ENCODE measurements at regions not wholly inside any gene's neighbourhood (a gene's known extent, or its start where the extent isn't known, plus 50 kb on each side); places are given as distances from the start of the nearest gene placed in this dataset.
"Not testable (repeated sequence)": the region's sequence is repeated elsewhere in the genome, so short reads cannot be mapped to it uniquely, and the experiment has no call there.

- no peaks in the 10 kb centered on the region for H3K79me2 ChIP-seq (ENCODE audit: insufficient read depth, low read depth)
- no peaks in the 10 kb centered on the region for H4K20me1 ChIP-seq (ENCODE audit: insufficient read depth)
- no peak overlapping the region for H2AFZ ChIP-seq (ENCODE audit: low read depth)
- no peaks in the 10 kb centered on the region for H3K36me3 ChIP-seq (ENCODE audit: insufficient read depth)
- H3K4me2 ChIP-seq = 0 out of 2 replicates have a peak overlapping the region, but pooled peaks have one; percentile 7
- H3K27ac ChIP-seq = 0 out of 2 replicates have a peak overlapping the region, but pooled peaks have one; percentile 35
- peaks cover 7% of the 10 kb centered on the region for H3K4me1 ChIP-seq (ENCODE audit: low read depth, poor library complexity, severe bottlenecking)
- no peak for TF ChIP-seq CTCF (conservative IDR thresholded peaks at IDR 0.05; ENCODE audit: low read depth, low read length)
- no peak overlapping the region for H3K9ac ChIP-seq
- no peaks in the 10 kb centered on the region for H3K27me3 ChIP-seq (ENCODE audit: insufficient read depth, low read depth)
- no peak overlapping the region for H3K4me3 ChIP-seq (IDR thresholded peaks at IDR 0.05; ENCODE audit: insufficient read depth, low read depth, low read length)
Measured at GRCh38 chr11:71130106-71130505, 122.3 kb downstream of the SHANK2 start.

GRCh38 chr11:71129624-71130023 lies 122.8 kb downstream of the SHANK2 start:
- Histone ChIP-seq H2AFZ (ENCODE audit: low read depth) (no peak overlapping the region), H4K20me1 (ENCODE audit: insufficient read depth) (no peaks in the 10 kb centered on the region), H3K79me2 (ENCODE audit: insufficient read depth, low read depth) (no peaks in the 10 kb centered on the region), H3K36me3 (ENCODE audit: insufficient read depth) (no peaks in the 10 kb centered on the region), H3K27ac (0 out of 2 replicates have a peak overlapping the region, but pooled peaks have one; percentile 35), H3K4me1 (ENCODE audit: low read depth, poor library complexity, severe bottlenecking) (peaks cover 7% of the 10 kb centered on the region), H3K27me3 (ENCODE audit: insufficient read depth, low read depth) (no peaks in the 10 kb centered on the region), H3K4me2 (peak overlapping the region; percentile 7; the same call in 1 of the 2 replicates), H3K4me3 (IDR thresholded peaks at IDR 0.05; ENCODE audit: insufficient read depth, low read depth, low read length) (no peak overlapping the region), H3K9ac (no peak overlapping the region)
- TF ChIP-seq CTCF (conservative IDR thresholded peaks at IDR 0.05; ENCODE audit: low read depth, low read length) = no peak

DNA sequence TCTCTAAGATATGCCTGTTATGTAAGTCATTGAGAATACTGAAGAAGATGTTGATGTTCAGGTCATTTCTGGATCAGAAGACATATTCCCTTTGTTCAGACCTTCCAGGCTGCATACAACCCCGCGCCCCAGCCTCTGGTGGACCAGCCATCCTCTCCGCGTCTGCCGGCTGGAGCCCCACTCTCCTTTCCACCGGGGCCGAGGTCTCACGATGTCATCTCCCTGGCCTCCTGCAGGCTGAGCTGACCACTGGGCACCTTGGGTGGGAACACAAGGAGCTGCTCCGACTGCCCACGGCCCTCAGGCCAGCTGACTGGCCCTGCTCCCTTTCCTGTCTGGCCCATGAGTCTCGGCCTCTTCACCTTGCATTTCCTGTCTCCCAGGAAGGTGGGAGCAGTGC lies 124.6 kb downstream of the SHANK2 start:
- Histone ChIP-seq H3K4me1 (ENCODE audit: low read depth, poor library complexity, severe bottlenecking) (peaks cover 7% of the 10 kb centered on the region), H3K4me2 (no peak overlapping the region), H3K36me3 (ENCODE audit: insufficient read depth) (no peaks in the 10 kb centered on the region), H3K4me3 (IDR thresholded peaks at IDR 0.05; ENCODE audit: insufficient read depth, low read depth, low read length) (no peak overlapping the region), H2AFZ (ENCODE audit: low read depth) (no peak overlapping the region), H3K27me3 (ENCODE audit: insufficient read depth, low read depth) (no peaks in the 10 kb centered on the region), H4K20me1 (ENCODE audit: insufficient read depth) (no peaks in the 10 kb centered on the region), H3K27ac (no peak overlapping the region), H3K9ac (no peak overlapping the region), H3K79me2 (ENCODE audit: insufficient read depth, low read depth) (no peaks in the 10 kb centered on the region)
- no peak for TF ChIP-seq CTCF (conservative IDR thresholded peaks at IDR 0.05; ENCODE audit: low read depth, low read length)

- H3K27me3 ChIP-seq (ENCODE audit: insufficient read depth, low read depth); H3K27ac ChIP-seq: not testable (repeated sequence)
Measured at GRCh38 chr11:71126401-71126800, 126.0 kb downstream of the SHANK2 start.

GRCh38 chr11:71125150-71125549 lies 127.2 kb downstream of the SHANK2 start:
- Histone ChIP-seq H3K27ac (no peak overlapping the region), H3K4me1 (ENCODE audit: low read depth, poor library complexity, severe bottlenecking) (peaks cover 4% of the 10 kb centered on the region), H3K27me3 (ENCODE audit: insufficient read depth, low read depth) (no peaks in the 10 kb centered on the region), H3K79me2 (ENCODE audit: insufficient read depth, low read depth) (no peaks in the 10 kb centered on the region), H2AFZ (ENCODE audit: low read depth) (no peak overlapping the region), H4K20me1 (ENCODE audit: insufficient read depth) (no peaks in the 10 kb centered on the region), H3K4me3 (IDR thresholded peaks at IDR 0.05; ENCODE audit: insufficient read depth, low read depth, low read length) (no peak overlapping the region), H3K4me2 (no peak overlapping the region), H3K36me3 (ENCODE audit: insufficient read depth) (no peaks in the 10 kb centered on the region), H3K9ac (no peak overlapping the region)
- no peak for TF ChIP-seq CTCF (conservative IDR thresholded peaks at IDR 0.05; ENCODE audit: low read depth, low read length)

More at GRCh38 chr11:71126401-71126800, 126.0 kb downstream of the SHANK2 start:
- not testable (repeated sequence) for H2AFZ ChIP-seq (ENCODE audit: low read depth); H3K4me3 ChIP-seq (IDR thresholded peaks at IDR 0.05; ENCODE audit: insufficient read depth, low read depth, low read length); H3K9ac ChIP-seq; H3K4me1 ChIP-seq (ENCODE audit: low read depth, poor library complexity, severe bottlenecking); H3K36me3 ChIP-seq (ENCODE audit: insufficient read depth); H3K4me2 ChIP-seq; H3K79me2 ChIP-seq (ENCODE audit: insufficient read depth, low read depth); H4K20me1 ChIP-seq (ENCODE audit: insufficient read depth)
